Kidney (tissue), 13 donors: ENCODE measurements at regions not wholly inside any gene's neighbourhood (a gene's known extent, or its start where the extent isn't known, plus 50 kb on each side); places are given as distances from the start of the nearest gene placed in this dataset.
A peak's percentile ranks its signal among the peaks of the same experiment; 100 is the strongest.

Source experiments
- DNase-seq, 5 donors: peaks; one replicate each; pipeline ENCODE4 v3.0.0-alpha.2; 2013 to 2020
- FAIRE-seq: peaks from 2 replicates; lab custom pipeline; 2012; peaks lifted over from hg19 to GRCh38; lab: Jason Lieb, UNC
- H3K27ac ChIP-seq, 2 donors: one replicate each; pipeline ENCODE4 v1.7.0; 2013; ENCODE audit warnings: low read depth in 2 of 2, low read length in 2 of 2, inconsistent platforms in 1 of 2
- H3K27me3 ChIP-seq: one replicate; pipeline ENCODE4 v1.7.1; 2013; ENCODE audit warnings: low read length, inconsistent platforms; ENCODE audit not compliant: control insufficient read depth, insufficient read depth
- H3K36me3 ChIP-seq, 3 donors: one replicate each; pipeline versions ENCODE4 v1.7.0 to v1.7.1; 2013; ENCODE audit warnings: low read length in 3 of 3, control low read depth in 1 of 3, inconsistent platforms in 1 of 3; ENCODE audit not compliant: insufficient read depth in 3 of 3, control insufficient read depth in 2 of 3
- H3K4me1 ChIP-seq, 3 donors: one replicate each; pipeline versions ENCODE4 v1.7.0 to v1.7.1; 2013; ENCODE audit warnings: low read length in 3 of 3, inconsistent platforms in 1 of 3, low read depth in 1 of 3; ENCODE audit not compliant: control insufficient read depth in 2 of 3, insufficient read depth in 2 of 3
- H3K4me3 ChIP-seq, 3 donors: one replicate each; pipeline versions ENCODE4 v1.7.0 to v1.8.1; 2013; ENCODE audit warnings: low read length in 3 of 3, control low read depth in 1 of 3, inconsistent platforms in 1 of 3
- H3K9ac ChIP-seq, 3 donors: one replicate each; pipeline versions ENCODE4 v1.7.0 to v1.7.1; 2013; ENCODE audit warnings: low read length in 3 of 3, control low read depth in 1 of 3, inconsistent platforms in 1 of 3
- H3K9me3 ChIP-seq, 3 donors: one replicate each; pipeline versions ENCODE4 v1.7.0 to v1.7.1; 2013; ENCODE audit warnings: low read length in 3 of 3, control low read depth in 1 of 3, inconsistent platforms in 1 of 3; ENCODE audit not compliant: control insufficient read depth in 2 of 3, insufficient read depth in 1 of 3
- intact Hi-C: fragments of 100-400 bp; cut with DNase I; formaldehyde crosslinking; loops from one replicate; pipeline ENCODE4 v1.11.1; 2022
- TF ChIP-seq, protein P1 (sequence below): IDR thresholded peaks from 3 replicates; pipeline ENCODE4 v1.5.1; 2012; ENCODE audit warnings: mild to moderate bottlenecking, moderate library complexity, borderline replicate concordance; ENCODE audit not compliant: insufficient read depth; ENCODE audit errors: extremely low read depth
- donor health status: control.
- donor health status: control.
- donor health status: control.
- donor health status: control.
- donor health status: control.
- donor health status: DM: yes; HTN: yes; CAD: no.
- donor health status: Normal renal cell carcinoma (clear cell type).

DNA sequence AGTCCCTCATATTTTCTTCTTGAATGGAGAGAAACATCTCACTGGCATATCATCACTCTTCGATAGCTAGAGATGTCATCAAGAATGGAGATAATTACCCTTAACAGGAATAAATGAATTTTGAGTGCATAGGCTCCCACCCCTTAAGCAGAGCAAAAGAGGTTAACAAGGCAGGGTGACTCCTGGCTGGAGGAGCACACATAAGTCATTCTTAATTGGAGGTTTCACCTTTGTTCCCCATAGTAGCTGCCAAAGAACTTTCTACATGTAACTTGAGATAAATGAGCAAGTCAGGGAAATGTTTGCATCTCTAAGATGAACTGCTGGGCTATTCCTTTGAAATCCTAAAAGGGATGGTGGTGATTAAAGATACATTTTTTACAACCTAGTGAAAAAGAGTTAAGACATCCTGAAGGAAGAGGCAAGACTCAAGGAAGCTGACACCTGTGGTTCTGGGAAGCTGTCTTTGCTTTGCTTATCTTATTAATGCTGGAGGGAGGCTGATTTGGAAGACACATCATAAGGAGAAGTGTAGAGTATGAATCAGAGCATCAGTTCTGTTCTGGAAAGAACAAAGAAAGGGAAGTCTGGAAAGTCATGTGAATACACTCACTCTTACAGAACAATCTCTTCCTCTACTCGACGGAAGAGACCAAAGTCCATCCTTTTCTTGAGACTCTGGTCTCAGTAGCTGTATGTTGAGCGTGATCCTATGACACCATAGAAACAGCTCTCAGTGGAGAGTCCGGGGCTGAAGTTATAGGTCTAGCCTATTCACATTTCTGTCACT lies 326.3 kb downstream of the OSTF1 start:
- no peaks in the 10 kb centered on the region for H3K36me3 ChIP-seq
- H3K27me3 ChIP-seq: no peaks in the 10 kb centered on the region
- no peak overlapping the region for H3K9ac ChIP-seq
- DNase-seq: peak in 3 of 5 donors; percentile 37 to 89 (median 78)
- TF ChIP-seq, protein P1, sequence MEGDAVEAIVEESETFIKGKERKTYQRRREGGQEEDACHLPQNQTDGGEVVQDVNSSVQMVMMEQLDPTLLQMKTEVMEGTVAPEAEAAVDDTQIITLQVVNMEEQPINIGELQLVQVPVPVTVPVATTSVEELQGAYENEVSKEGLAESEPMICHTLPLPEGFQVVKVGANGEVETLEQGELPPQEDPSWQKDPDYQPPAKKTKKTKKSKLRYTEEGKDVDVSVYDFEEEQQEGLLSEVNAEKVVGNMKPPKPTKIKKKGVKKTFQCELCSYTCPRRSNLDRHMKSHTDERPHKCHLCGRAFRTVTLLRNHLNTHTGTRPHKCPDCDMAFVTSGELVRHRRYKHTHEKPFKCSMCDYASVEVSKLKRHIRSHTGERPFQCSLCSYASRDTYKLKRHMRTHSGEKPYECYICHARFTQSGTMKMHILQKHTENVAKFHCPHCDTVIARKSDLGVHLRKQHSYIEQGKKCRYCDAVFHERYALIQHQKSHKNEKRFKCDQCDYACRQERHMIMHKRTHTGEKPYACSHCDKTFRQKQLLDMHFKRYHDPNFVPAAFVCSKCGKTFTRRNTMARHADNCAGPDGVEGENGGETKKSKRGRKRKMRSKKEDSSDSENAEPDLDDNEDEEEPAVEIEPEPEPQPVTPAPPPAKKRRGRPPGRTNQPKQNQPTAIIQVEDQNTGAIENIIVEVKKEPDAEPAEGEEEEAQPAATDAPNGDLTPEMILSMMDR: no peak
- no peaks in the 10 kb centered on the region for H3K9me3 ChIP-seq
- no peak for FAIRE-seq
- intact Hi-C loops: no loop called here
- H3K27ac ChIP-seq: no peak overlapping the region
- H3K4me3 ChIP-seq: no peak overlapping the region
- H3K4me1 ChIP-seq: no peaks in the 10 kb centered on the region

DNA sequence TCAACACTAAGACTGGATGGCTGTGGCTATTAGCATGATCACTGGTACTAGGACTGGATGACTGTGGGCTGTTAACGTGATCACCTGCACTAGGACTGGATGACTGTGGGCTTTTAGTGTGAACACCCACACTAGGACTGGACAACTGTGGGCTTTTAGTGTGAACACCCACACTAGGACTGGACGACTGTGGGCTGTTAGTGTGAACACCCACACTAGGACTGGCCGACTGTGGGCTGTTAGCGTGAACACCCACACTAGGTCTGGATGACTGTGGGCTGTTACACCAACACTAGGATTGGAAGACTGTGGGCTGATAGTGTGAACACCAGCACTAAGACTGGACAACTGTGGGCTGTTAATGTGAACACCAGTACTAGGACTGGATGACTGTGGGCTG lies 329.2 kb downstream of the OSTF1 start:
- peaks cover 0 to 2% (median 0%) of the 10 kb centered on the region in 3 donors for H3K4me1 ChIP-seq
- TF ChIP-seq, protein P1: no peak
- DNase-seq (no peak), FAIRE-seq (no peak)
- no peak overlapping the region for H3K27ac ChIP-seq
- H3K9ac ChIP-seq: no peak overlapping the region
- intact Hi-C loops: no loop called here
- H3K4me3 ChIP-seq: no peak overlapping the region
- no peaks in the 10 kb centered on the region for H3K36me3 ChIP-seq
- no peaks in the 10 kb centered on the region for H3K9me3 ChIP-seq
- no peaks in the 10 kb centered on the region for H3K27me3 ChIP-seq

DNA sequence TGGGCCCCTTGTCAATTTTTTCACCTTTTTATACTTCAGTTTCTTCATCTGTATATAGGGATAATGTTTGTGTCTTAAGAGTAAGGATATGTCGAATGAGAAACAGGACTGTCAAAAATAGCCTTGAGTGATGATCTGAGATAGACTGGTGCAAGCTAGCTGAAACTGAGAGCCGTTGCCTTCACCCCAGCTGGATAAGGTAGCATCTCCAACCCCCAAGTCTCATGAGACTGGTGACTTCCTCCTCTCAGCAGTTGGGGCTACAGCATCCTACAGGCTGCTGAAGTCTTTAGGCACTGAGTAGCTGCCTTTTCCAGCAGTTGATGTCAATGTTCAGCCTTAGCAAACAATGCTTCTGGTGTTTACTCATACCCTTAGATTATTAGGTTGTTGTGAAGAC lies 330.2 kb downstream of the OSTF1 start:
- intact Hi-C loops: no loop called here
- TF ChIP-seq, protein P1: no peak
- no peaks in the 10 kb centered on the region for H3K36me3 ChIP-seq

More for the DNA sequence above, 330.2 kb downstream of the OSTF1 start:
- Histone ChIP-seq H3K4me1 (peaks cover 0 to 2% (median 0%) of the 10 kb centered on the region in 3 donors), H3K27me3 (no peaks in the 10 kb centered on the region), H3K9me3 (no peaks in the 10 kb centered on the region), H3K9ac (no peak overlapping the region), H3K27ac (no peak overlapping the region), H3K4me3 (no peak overlapping the region)
- DNase-seq (no peak), FAIRE-seq (no peak)
